ENCODE measurements at regions not wholly inside any gene's neighbourhood (a gene's known extent, or its start where the extent isn't known, plus 50 kb on each side); places are given as distances from the start of the nearest gene placed in this dataset.
A peak's percentile ranks its signal among the peaks of the same experiment; 100 is the strongest.

- Histone ChIP-seq H3K27ac (no peak overlapping the region), H3K36me3 (no peaks in the 10 kb centered on the region), H3K4me1 (no peaks in the 10 kb centered on the region), H3K27me3 (replicated peaks in 1 of 7) (no peaks in the 10 kb centered on the region), H3K9me3 (peaks cover 0 to 13% (median 5%) of the 10 kb centered on the region in 8 donors), H3K4me3 (no peak overlapping the region)
- TF ChIP-seq CTCF (IDR thresholded peaks at IDR 0.05 in 8 of 11, conservative IDR thresholded peaks at IDR 0.05 in 3 of 11): no peak
- DNase-seq: peak; percentile 51
- intact Hi-C loops (cut with DNase I; ENCODE audit: low total_unique reads): no loop called here
- 72 to 81% (median 77%) methylated on average over 10 of the region's 10 CpGs for WGBS, 5 donors
These were observed 364.2 kb downstream of the GLRX3 start for GRCh38 chr10:130500261-130501000.

GRCh38 chr10:130507461-130507860 is 371.3 kb downstream of the GLRX3 start:
- TF ChIP-seq CTCF (IDR thresholded peaks at IDR 0.05 in 8 of 11, conservative IDR thresholded peaks at IDR 0.05 in 3 of 11) (no peak), POLR2AphosphoS5 (IDR thresholded peaks at IDR 0.05) (no peak)
- Histone ChIP-seq H3K27me3 (replicated peaks in 1 of 7) (peaks cover 0 to 35% (median 3%) of the 10 kb centered on the region in 7 donors), H3K27ac (no peak overlapping the region), H3K4me3 (no peak overlapping the region), H3K9me3 (peaks cover 0 to 13% (median 5%) of the 10 kb centered on the region in 8 donors), H3K4me1 (no peaks in the 10 kb centered on the region), H3K36me3 (no peaks in the 10 kb centered on the region)
- 44 to 73% (median 68%) methylated on average over 2 to 5 of the region's 5 CpGs for WGBS, 5 donors
- intact Hi-C loops (cut with DNase I; ENCODE audit: low total_unique reads): no loop called here
- no peak for DNase-seq

- Histone ChIP-seq H3K4me3 (no peak overlapping the region), H3K4me1 (no peaks in the 10 kb centered on the region), H3K9me3 (no peaks in the 10 kb centered on the region), H3K27me3 (replicated peaks in 1 of 7) (peaks cover 0 to 46% (median 3%) of the 10 kb centered on the region in 7 donors), H3K27ac (no peak overlapping the region), H3K36me3 (no peaks in the 10 kb centered on the region)
- DNase-seq: no peak
- TF ChIP-seq CTCF (IDR thresholded peaks at IDR 0.05 in 8 of 11, conservative IDR thresholded peaks at IDR 0.05 in 3 of 11) (no peak), POLR2A (IDR thresholded peaks at IDR 0.05) (no peak), POLR2AphosphoS5 (IDR thresholded peaks at IDR 0.05) (no peak)
- WGBS, 5 donors: 75 to 81% (median 76%) methylated on average over 18 to 25 of the region's 25 CpGs
- intact Hi-C loops (cut with DNase I; ENCODE audit: low total_unique reads): no loop called here
These were observed 373.9 kb downstream of the GLRX3 start for GRCh38 chr10:130509881-130510689.

- DNase-seq: no peak
- TF ChIP-seq POLR2AphosphoS5 (IDR thresholded peaks at IDR 0.05) (no peak), POLR2A (IDR thresholded peaks at IDR 0.05) (no peak), CTCF (IDR thresholded peaks at IDR 0.05 in 8 of 11, conservative IDR thresholded peaks at IDR 0.05 in 3 of 11) (no peak)
- intact Hi-C loops (cut with DNase I; ENCODE audit: low total_unique reads): no loop called here
- Histone ChIP-seq H3K27me3 (replicated peaks in 1 of 7) (peaks cover 0 to 46% (median 3%) of the 10 kb centered on the region in 7 donors), H3K27ac (no peak overlapping the region), H3K9me3 (no peaks in the 10 kb centered on the region), H3K36me3 (no peaks in the 10 kb centered on the region), H3K4me1 (no peaks in the 10 kb centered on the region), H3K4me3 (no peak overlapping the region)
- 77 to 82% (median 79%) methylated on average over 9 of the region's 9 CpGs for WGBS, 5 donors
These were observed 374.6 kb downstream of the GLRX3 start for GRCh38 chr10:130510755-130511154.
